Calu3 (cell line): ENCODE measurements at regions not wholly inside any gene's neighbourhood (a gene's known extent, or its start where the extent isn't known, plus 50 kb on each side); places are given as distances from the start of the nearest gene placed in this dataset.

Experiments
- BruUV-seq: library from RNA; stranded (reverse); fragments of 400-500 nt; replicated peaks from 2 replicates; lab custom pipeline; 2021; lab: Mats Ljungman, UMichigan
- CTCF ChIA-PET: fragments of 300-600 bp; sonication (Branson Sonifier 250); formaldehyde crosslinking; loops from one replicate; lab custom pipeline; 2022; ENCODE audit warnings: antibody characterized with exemption; lab: Charles Lee
- DNase-seq: peaks from one replicate; pipeline ENCODE4 v3.0.0; 2022
- H3K27ac Mint-ChIP-seq: one replicate; pipeline ENCODE4 v1.8.0; 2022; ENCODE audit warnings: mixed read lengths; ENCODE audit not compliant: unreplicated experiment
- H3K27me3 Mint-ChIP-seq: one replicate; pipeline ENCODE4 v1.8.0; 2022; ENCODE audit warnings: mixed read lengths; ENCODE audit not compliant: unreplicated experiment
- H3K36me3 Mint-ChIP-seq: one replicate; pipeline ENCODE4 v1.8.0; 2022; ENCODE audit warnings: mild to moderate bottlenecking, moderate library complexity, mixed read lengths; ENCODE audit not compliant: insufficient read depth, unreplicated experiment
- H3K4me1 Mint-ChIP-seq: one replicate; pipeline ENCODE4 v1.8.0; 2022; ENCODE audit warnings: mild to moderate bottlenecking, low read depth, mixed read lengths; ENCODE audit not compliant: unreplicated experiment
- H3K4me3 Mint-ChIP-seq: one replicate; pipeline ENCODE4 v1.8.0; 2022; ENCODE audit warnings: mild to moderate bottlenecking, low read depth, moderate library complexity, mixed read lengths; ENCODE audit not compliant: unreplicated experiment
- H3K9me3 Mint-ChIP-seq: one replicate; pipeline ENCODE4 v1.8.0; 2022; ENCODE audit warnings: low read depth, mixed read lengths; ENCODE audit not compliant: unreplicated experiment
- CTCF ChIP-seq: fragments of 200-600 bp; IDR thresholded peaks from one replicate; pipeline ENCODE4 v1.8.0; 2022; ENCODE audit warnings: antibody characterized with exemption; ENCODE audit not compliant: unreplicated experiment
- intact Hi-C: fragments of 100-400 bp; cut with micrococcal nuclease; formaldehyde crosslinking; loops from one replicate; pipeline ENCODE4 v1.10.0; 2022; ENCODE audit not compliant: unreplicated experiment

GRCh38 chr14:54207476-54208462 lies 189.0 kb upstream of the CDKN3 start:
- no peak for DNase-seq
- Mint-ChIP-seq H3K4me3 (no peak overlapping the region), H3K36me3 (peaks cover 6% of the 10 kb centered on the region), H3K27ac (no peak overlapping the region), H3K4me1 (peaks cover 10% of the 10 kb centered on the region), H3K27me3 (no peaks in the 10 kb centered on the region), H3K9me3 (peaks cover 2% of the 10 kb centered on the region)
- CTCF ChIA-PET = interaction anchor here (0.6 kb wide), 1 partner anchor 189 kb away, joined by 3 read pairs; the partner anchor contains the start of gene CDKN3
- no peak for TF ChIP-seq CTCF
- BruUV-seq = no TSS peak
- intact Hi-C loops = no loop called here

GRCh38 chr14:54208751-54209150 lies 188.1 kb upstream of the CDKN3 start:
- CTCF ChIA-PET = no interaction called here
- H3K36me3 Mint-ChIP-seq = peaks cover 6% of the 10 kb centered on the region

GRCh38 chr14:54209511-54210250 lies 187.1 kb upstream of the CDKN3 start:
- no peak for DNase-seq
- H3K4me3 Mint-ChIP-seq = no peak overlapping the region
- CTCF ChIA-PET = interaction anchor here (0.7 kb wide), 1 partner anchor 46 kb away, joined by 3 read pairs; no protein-coding TSS in a partner anchor

More at GRCh38 chr14:54208751-54209150, 188.1 kb upstream of the CDKN3 start:
- H3K27ac Mint-ChIP-seq = no peak overlapping the region
- peaks cover 10% of the 10 kb centered on the region for H3K4me1 Mint-ChIP-seq
- no peak overlapping the region for H3K4me3 Mint-ChIP-seq
- intact Hi-C loops = no loop called here
- no peaks in the 10 kb centered on the region for H3K27me3 Mint-ChIP-seq
- DNase-seq = no peak
- BruUV-seq = no TSS peak
- H3K9me3 Mint-ChIP-seq = peaks cover 2% of the 10 kb centered on the region
- TF ChIP-seq CTCF = no peak

More at GRCh38 chr14:54209511-54210250, 187.1 kb upstream of the CDKN3 start:
- Mint-ChIP-seq H3K4me1 (peaks cover 10% of the 10 kb centered on the region), H3K27ac (no peak overlapping the region), H3K36me3 (peaks cover 6% of the 10 kb centered on the region), H3K9me3 (peaks cover 2% of the 10 kb centered on the region), H3K27me3 (no peaks in the 10 kb centered on the region)
- no peak for TF ChIP-seq CTCF
- intact Hi-C loops = no loop called here
- no TSS peak for BruUV-seq
